Ishikawa (cell line): ENCODE measurements at regions not wholly inside any gene's neighbourhood (a gene's known extent, or its start where the extent isn't known, plus 50 kb on each side); places are given as distances from the start of the nearest gene placed in this dataset.

ENCODE experiments used
- CEBPB ChIP-seq: IDR thresholded peaks from 2 replicates; pipeline ENCODE4 v1.6.1; 2012
- CREB1 ChIP-seq: IDR thresholded peaks from 2 replicates; pipeline ENCODE4 v1.6.1; 2012; ENCODE audit warnings: low read depth
- EGR1 ChIP-seq: IDR thresholded peaks from 2 replicates; pipeline ENCODE4 v1.6.1; 2012
- EP300 ChIP-seq: IDR thresholded peaks from 2 replicates; pipeline ENCODE4 v1.6.1; 2012; ENCODE audit warnings: borderline replicate concordance
- FOXM1 ChIP-seq: IDR thresholded peaks from 2 replicates; pipeline ENCODE4 v1.6.1; 2012; ENCODE audit warnings: low read depth, borderline replicate concordance
- MAX ChIP-seq: IDR thresholded peaks from 2 replicates; pipeline ENCODE4 v1.6.1; 2012
- NFIC ChIP-seq: IDR thresholded peaks from 2 replicates; pipeline ENCODE4 v1.6.1; 2012
- RAD21 ChIP-seq: IDR thresholded peaks from 2 replicates; pipeline ENCODE4 v1.6.1; 2012; ENCODE audit warnings: low read depth
- REST ChIP-seq: IDR thresholded peaks from 2 replicates; pipeline ENCODE4 v1.6.1; 2012; ENCODE audit warnings: low read depth, mild to moderate bottlenecking
- TAF1 ChIP-seq: IDR thresholded peaks from 2 replicates; pipeline ENCODE4 v1.6.1; 2012; ENCODE audit warnings: low read depth, mild to moderate bottlenecking
- TCF12 ChIP-seq: IDR thresholded peaks from 2 replicates; pipeline ENCODE4 v1.6.1; 2012; ENCODE audit warnings: low read depth
- TEAD4 ChIP-seq: IDR thresholded peaks from 2 replicates; pipeline ENCODE4 v1.6.1; 2012
- USF1 ChIP-seq: IDR thresholded peaks from 2 replicates; pipeline ENCODE4 v1.6.1; 2012
- YY1 ChIP-seq: IDR thresholded peaks from 2 replicates; pipeline ENCODE4 v1.6.1; 2012; ENCODE audit warnings: low read depth
- ZBTB7A ChIP-seq: IDR thresholded peaks from 2 replicates; pipeline ENCODE4 v1.6.1; 2012; ENCODE audit warnings: low read depth

- TF ChIP-seq RAD21: no peak
- TF ChIP-seq EP300: no peak
Observed at GRCh38 chr22:27213766-27214581, 556.6 kb downstream of the MIAT start.

- no peak for TF ChIP-seq EP300
- TF ChIP-seq REST: no peak
- no peak for TF ChIP-seq USF1
- TF ChIP-seq MAX: no peak
- TF ChIP-seq CEBPB: no peak
- TF ChIP-seq CREB1: no peak
- TF ChIP-seq TAF1: no peak
- TF ChIP-seq EGR1: no peak
- TF ChIP-seq TCF12: no peak
- TF ChIP-seq FOXM1: no peak
- no peak for TF ChIP-seq NFIC
- TF ChIP-seq YY1: no peak
Observed at GRCh38 chr22:27214691-27215090, 557.3 kb downstream of the MIAT start.

GRCh38 chr22:27215871-27216270 is 558.5 kb downstream of the MIAT start:
- TF ChIP-seq EGR1: no peak
- TF ChIP-seq CREB1: no peak
- TF ChIP-seq NFIC: no peak
- TF ChIP-seq ZBTB7A: no peak
- TF ChIP-seq RAD21: no peak
- TF ChIP-seq REST: no peak
- TF ChIP-seq FOXM1: no peak
- TF ChIP-seq CEBPB: no peak
- no peak for TF ChIP-seq MAX
- TF ChIP-seq TAF1: no peak
- no peak for TF ChIP-seq TEAD4
- TF ChIP-seq YY1: no peak

GRCh38 chr22:27216444-27216843 is 559.1 kb downstream of the MIAT start:
- TF ChIP-seq NFIC: no peak
- no peak for TF ChIP-seq RAD21

GRCh38 chr22:27217154-27217553 is 559.8 kb downstream of the MIAT start:
- TF ChIP-seq ZBTB7A (no peak), EP300 (no peak)

- no peak for TF ChIP-seq RAD21
- no peak for TF ChIP-seq TEAD4
- no peak for TF ChIP-seq NFIC
- TF ChIP-seq YY1: no peak
- TF ChIP-seq MAX: no peak
- TF ChIP-seq REST: no peak
- no peak for TF ChIP-seq TCF12
- TF ChIP-seq EGR1: no peak
Observed at GRCh38 chr22:27218012-27218920, 560.9 kb downstream of the MIAT start.
